GM21786 (cell line): ENCODE measurements at regions not wholly inside any gene's neighbourhood (a gene's known extent, or its start where the extent isn't known, plus 50 kb on each side); places are given as distances from the start of the nearest gene placed in this dataset.

Source experiments
- ATAC-seq: cut with Tn5 transposase; IDR thresholded peaks from one replicate; pipeline ENCODE4 v1.9.1; 2021; ENCODE audit not compliant: unreplicated experiment

- no peak for ATAC-seq
Measured at GRCh38 chr1:83527987-83528386, 470.9 kb downstream of the TTLL7 start.

- ATAC-seq = no peak
Measured at GRCh38 chr1:83520797-83521196, 478.1 kb downstream of the TTLL7 start.

DNA sequence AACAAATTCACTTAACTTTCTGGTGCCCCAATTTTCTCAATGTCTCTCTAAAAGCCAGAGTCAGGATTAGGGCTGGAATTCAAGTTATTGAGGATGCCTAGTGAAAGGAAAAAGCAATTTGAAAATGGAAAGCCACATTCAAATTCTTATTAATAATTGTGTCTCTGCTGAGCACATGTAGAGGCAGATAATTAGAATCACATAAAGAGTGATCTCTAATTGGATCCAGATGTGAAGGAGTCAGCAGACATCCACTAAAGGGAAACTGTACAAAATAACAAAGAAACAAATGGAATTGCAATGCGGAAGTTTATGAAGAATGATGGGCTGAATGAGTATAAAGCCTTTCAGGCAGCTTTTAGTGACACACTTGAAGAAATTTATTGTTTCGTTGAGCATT lies 482.6 kb downstream of the TTLL7 start:
- no peak for ATAC-seq

- no peak for ATAC-seq
Measured at GRCh38 chr1:83515578-83516154, 483.3 kb downstream of the TTLL7 start.

DNA sequence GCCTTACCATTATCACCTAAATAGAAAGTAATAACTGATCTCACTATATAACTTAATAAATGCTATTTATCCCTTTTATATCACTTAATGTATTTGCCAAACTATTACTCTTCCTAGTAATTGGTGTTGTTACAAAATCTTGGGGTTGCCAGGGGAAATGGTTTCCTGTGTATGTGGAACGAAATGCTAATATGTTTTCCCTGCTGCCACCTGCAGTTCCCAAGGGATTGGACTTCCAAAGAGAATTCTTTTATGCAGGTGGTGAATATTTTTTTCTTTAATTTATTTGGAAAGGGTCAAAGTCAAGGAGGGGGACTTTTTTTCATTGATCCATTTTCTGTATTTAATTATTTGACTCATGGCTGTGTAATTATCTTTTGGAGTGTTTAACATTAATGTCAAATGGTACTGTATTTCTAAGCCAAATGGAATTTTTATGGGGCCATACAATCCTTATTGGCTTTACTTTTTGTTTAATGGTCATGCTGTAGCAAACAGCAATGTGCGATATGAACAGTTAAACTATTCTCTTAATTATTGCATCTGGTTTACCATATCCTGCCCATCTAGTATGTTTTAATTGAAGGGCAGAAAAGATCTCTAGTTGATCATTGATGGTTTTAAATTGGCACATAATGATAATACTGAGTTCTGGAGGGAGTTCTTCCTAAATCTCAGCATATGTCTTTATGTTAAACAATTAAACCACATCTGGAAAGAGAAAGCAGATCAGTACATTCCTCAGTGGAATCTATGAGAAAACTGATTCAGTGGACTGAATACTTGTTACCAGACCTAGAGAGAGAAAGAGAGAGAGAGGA lies 486.3 kb downstream of the TTLL7 start:
- no peak for ATAC-seq

- no peak for ATAC-seq
Measured at GRCh38 chr1:83511146-83511726, 487.7 kb downstream of the TTLL7 start.

DNA sequence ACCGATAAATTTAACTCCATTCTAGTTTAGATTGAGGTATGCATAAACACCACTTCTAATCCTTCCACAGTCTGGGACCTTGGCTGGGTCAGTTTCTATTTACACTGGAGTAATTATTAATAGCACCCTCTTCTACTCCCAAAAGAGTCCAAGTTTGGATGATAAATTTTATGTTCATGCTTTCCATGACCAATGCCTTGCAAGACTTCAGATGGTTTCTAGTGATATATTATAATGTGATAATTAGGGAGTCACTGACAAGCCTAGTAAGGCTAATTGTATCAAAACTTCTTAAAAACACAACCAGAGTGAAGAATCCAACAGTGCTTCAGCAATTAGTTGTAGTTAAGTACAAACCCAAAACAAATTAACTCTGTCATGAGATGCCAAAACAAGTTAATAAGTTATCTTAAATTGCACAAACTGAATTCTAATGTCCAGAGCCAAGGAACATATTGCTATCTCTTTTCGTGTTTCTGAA lies 489.6 kb downstream of the TTLL7 start:
- ATAC-seq = no peak

DNA sequence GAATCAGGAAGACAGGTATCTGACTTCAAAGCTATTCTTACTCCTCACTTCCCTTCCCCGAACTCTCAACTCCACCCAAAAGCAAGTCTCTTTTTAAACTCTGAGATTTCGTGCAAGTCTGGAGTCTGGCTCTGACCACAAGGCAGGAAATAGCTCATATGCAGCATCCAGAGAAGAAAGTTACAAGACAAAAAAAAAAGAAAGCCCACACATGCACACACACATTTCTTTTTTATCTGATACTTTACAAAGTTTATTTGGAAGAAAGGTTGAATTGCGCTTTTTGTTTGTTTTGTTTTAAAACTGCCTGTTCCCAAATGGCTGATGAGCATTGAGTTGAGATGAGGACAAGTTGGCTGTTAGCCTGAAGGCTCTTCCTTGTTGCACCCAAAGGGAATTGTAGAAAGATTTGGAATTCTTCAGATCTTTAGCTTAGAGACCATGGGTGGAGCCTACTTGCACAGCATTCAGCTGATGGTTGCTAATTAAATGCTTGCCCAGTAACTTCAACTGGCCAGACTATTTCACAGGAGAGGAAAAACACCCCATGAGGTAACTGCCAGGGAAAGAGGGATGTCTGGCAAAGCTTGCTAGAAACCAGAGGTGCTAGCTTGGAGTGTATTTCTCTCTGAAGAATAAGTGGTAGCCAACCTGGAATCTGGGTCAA lies 490.3 kb downstream of the TTLL7 start:
- ATAC-seq = peak; percentile 97

DNA sequence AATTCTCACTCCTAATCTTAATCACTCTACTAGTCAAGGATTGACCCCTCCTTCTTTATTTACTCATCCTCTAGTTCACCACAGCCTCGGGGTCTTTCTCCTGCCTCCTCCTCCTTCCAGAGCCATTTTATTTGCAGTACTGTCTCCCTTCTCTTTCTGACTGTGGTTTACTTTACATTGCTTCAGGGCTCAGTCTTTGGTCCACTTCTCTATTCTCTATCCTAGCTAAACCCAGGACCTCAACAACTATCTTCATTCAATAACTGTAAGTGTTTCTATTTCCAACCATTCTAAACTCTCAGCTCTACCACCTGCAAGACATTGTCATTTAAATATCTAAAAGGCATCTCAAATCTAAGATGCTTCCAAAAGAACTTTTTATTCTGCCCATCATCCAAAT lies 493.8 kb downstream of the TTLL7 start:
- no peak for ATAC-seq

- ATAC-seq = no peak
Measured at GRCh38 chr1:83503153-83503552, 495.8 kb downstream of the TTLL7 start.

DNA sequence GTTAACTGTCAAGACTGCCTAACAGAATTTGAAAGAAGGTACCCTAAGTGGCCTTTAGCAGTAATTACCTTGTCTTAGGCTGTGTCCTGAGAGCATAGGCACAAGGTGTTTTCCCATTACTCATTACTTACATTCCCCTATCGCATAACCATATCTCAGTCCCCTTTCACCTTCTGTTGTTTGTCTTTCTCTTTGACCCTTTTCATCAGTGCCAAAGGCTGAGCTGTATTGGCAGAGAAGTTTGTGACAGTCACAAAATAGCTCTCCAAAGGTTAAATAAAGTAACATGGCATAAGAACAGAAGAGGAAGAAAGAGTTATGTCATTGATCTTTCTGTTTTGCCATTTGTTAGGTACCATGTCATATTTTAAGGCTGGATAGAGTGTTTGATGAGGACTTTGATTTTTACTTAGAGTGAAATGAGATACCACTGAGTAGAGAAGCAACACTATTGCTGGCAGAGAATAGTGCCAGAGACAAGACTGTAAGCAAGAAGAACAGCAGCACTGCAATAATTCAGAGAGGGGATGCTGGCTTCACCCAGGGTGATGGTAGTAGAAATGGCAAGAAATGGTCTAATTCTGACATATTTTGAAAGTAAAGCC lies 497.8 kb downstream of the TTLL7 start:
- peak; percentile 87 for ATAC-seq

DNA sequence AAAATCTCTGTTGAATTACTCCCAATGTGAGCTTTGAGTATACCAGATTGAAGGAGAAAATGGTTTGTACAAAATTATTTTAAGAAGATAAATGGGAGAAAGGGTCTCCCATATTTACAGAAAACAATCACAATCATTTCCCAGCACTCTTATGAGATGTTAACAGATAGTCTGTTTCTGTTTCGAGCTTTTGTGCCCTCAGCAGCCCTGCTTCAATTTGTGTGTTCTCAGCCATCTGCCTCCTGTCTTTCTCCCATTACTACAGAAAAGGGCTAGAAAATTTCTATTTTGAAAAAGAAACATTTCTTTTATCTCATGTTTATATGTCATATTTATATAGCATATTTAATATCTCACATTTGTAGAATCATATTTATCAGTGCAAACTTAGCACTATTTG lies 498.4 kb downstream of the TTLL7 start:
- peak; percentile 14 for ATAC-seq

GRCh38 chr1:83499998-83500397 lies 498.9 kb downstream of the TTLL7 start:
- peak; percentile 59 for ATAC-seq

- ATAC-seq = no peak
Measured at GRCh38 chr1:83497563-83497962, 501.4 kb downstream of the TTLL7 start.

DNA sequence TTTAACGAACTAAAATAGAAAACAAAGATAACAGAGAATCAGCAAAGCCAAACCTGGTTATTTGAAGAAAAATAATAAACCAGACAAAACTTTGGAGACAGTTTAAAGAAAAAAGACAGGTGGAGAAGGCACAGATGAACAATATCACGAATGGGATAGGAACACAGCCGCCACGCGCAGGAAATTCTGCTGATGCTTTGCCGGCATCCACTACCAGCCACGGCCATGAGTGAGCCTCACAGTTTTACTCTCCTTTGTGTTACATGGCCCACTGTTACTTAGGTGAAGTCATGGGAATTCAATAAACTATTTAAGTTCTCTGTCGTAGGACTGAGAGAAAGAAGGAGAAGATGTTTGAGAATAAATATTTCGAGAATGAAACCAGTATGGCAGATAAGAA lies 503.4 kb downstream of the TTLL7 start:
- no peak for ATAC-seq

GRCh38 chr1:83493633-83494032 lies 505.3 kb downstream of the TTLL7 start:
- no peak for ATAC-seq

DNA sequence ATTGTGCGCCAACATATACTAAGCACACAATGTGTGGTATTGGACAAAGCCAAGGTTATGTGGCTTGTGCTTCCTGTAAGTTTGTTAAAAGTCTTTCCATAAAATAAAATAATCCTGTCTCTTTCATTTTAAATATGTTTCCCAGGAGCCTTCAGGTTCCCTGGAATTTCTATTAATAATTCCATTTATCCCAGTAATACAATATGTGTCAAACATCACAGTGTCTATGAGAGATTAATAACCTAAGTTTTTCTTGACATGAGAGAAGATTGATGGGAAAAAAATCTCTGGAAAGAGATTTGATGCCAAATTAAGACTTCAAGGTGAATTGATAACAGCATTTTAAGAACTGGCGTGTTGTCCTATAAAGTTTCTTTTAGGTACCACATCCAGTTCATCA lies 507.0 kb downstream of the TTLL7 start:
- no peak for ATAC-seq

DNA sequence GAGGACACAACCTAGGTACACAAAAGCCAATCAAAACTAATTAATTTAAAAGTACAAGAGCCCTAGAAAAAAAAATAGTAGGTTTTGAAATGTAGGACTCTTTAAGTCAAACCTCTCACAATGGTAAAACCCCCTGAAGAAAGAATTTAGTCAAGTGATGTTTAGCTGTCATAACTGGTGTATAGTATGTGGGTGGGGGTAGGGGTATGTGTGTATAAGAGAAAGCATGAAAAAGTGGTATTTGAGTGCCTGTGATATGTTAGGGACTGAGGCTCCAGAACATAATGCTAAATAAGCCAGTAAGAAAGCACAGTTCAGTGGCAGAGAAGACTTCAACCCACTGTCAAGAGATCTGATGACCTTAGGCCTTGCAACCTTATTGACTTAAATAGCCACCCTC lies 507.9 kb downstream of the TTLL7 start:
- no peak for ATAC-seq

DNA sequence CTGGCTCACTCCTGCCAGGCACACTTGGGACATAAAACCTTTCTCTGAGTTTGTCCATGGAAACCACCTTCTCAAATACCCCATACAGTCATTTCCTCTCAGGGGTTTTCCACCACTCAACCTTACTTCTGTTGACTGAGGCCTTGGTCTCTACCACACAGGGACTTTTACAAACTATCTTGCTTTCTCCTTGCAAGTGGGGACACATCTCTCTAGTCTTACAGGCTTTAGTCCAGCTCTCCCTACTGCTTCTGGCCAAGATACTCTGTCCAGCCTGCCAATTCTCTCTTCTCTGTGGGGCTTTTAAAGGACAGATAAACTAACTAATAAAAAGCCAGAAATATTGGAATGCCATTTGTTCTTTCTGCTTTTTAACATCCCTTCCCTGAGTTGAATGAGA lies 510.8 kb downstream of the TTLL7 start:
- ATAC-seq = peak; percentile 86

DNA sequence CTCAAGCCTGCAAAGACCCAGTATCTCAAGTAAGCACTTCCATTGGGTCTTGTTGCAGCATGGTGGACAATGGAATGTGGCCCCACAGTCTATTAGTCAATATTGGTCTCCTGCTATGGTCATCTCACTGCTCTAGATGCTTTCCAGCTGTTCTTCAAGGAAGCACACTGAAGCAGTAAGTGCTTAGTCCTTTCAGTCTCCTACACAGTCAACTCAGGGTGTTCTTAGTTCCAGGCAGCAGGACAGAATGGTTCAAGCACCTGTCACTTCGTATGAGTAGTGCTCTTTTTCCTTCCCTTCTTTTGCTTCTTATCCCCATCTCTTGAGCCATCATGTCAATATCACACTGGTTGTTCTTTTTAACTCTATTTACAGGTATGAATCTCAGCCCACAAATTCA lies 511.5 kb downstream of the TTLL7 start:
- peak; percentile 33 for ATAC-seq

- peak; percentile 23 for ATAC-seq
Measured at GRCh38 chr1:83485314-83486019, 513.5 kb downstream of the TTLL7 start.
